Tibial nerve (tissue), 4 donors: ENCODE measurements at regions not wholly inside any gene's neighbourhood (a gene's known extent, or its start where the extent isn't known, plus 50 kb on each side); places are given as distances from the start of the nearest gene placed in this dataset.
"Not testable (repeated sequence)": the region's sequence is repeated elsewhere in the genome, so short reads cannot be mapped to it uniquely, and the experiment has no call there.

Experiments
- DNase-seq, 2 donors: peaks; one replicate each; pipeline ENCODE4 v3.0.0-alpha.2; 2019; ENCODE audit warnings: low spot score in 2 of 2
- H3K27ac ChIP-seq, 4 donors: fragments of 200-600 bp; sonication (generic) in 3 of 4; one replicate each; pipeline ENCODE4 v1.5.1; 2017 to 2019; ENCODE audit warnings: mild to moderate bottlenecking in 1 of 4
- H3K27me3 ChIP-seq, 2 donors: fragments of 200-600 bp; sonication (generic) in 1 of 2; one replicate each; pipeline versions ENCODE4 v1.5.1 to v1.6.0; 2017 to 2019
- H3K36me3 ChIP-seq, 3 donors: fragments of 200-600 bp; sonication (generic); one replicate each; pipeline ENCODE4 v1.5.1; 2018 to 2019
- H3K4me1 ChIP-seq, 4 donors: fragments of 200-600 bp; sonication (generic) in 3 of 4; one replicate each; pipeline ENCODE4 v1.5.1; 2017 to 2019
- H3K4me3 ChIP-seq, 4 donors: fragments of 200-600 bp; sonication (generic) in 3 of 4; one replicate each; pipeline ENCODE4 v1.5.1; 2017 to 2019; ENCODE audit warnings: mild to moderate bottlenecking in 1 of 4, moderate library complexity in 1 of 4
- H3K9me3 ChIP-seq, 4 donors: fragments of 200-600 bp; sonication (generic) in 3 of 4; one replicate each; pipeline ENCODE4 v1.5.1; 2017 to 2019
- CTCF ChIP-seq, 5 experiments: fragments of 200-600 bp in 3 of 5; fragments of 450-650 bp in 2 of 5; sonication (generic) in 3 of 5; IDR thresholded peaks; one replicate each; pipeline ENCODE4 v1.5.1; 2016 to 2019; ENCODE audit warnings: antibody characterized with exemption in 5 of 5, mild to moderate bottlenecking in 3 of 5, moderate library complexity in 2 of 5
- EP300 ChIP-seq, 2 donors: sonication (generic); formaldehyde crosslinking; IDR thresholded peaks; one replicate each; pipeline ENCODE4 v1.6.1; 2017; ENCODE audit warnings: antibody characterized with exemption in 2 of 2, mild to moderate bottlenecking in 1 of 2
- POLR2A ChIP-seq, 2 donors: fragments of 450-650 bp; IDR thresholded peaks; one replicate each; pipeline ENCODE4 v1.6.1; 2017; ENCODE audit warnings: antibody characterized with exemption in 2 of 2, mild to moderate bottlenecking in 2 of 2, moderate library complexity in 2 of 2
- WGBS, 2 donors: methylation state at CpG; one replicate each; pipeline ENCODE4 v1.1.5; 2018; 5-methylcytosine and 5-hydroxymethylcytosine counted together

GRCh38 chr14:37746140-37746832 lies 150.9 kb downstream of the TTC6 start:
- no peak overlapping the region for H3K27ac ChIP-seq
- TF ChIP-seq EP300 (IDR thresholded peaks at IDR 0.05) (no peak), CTCF (IDR thresholded peaks at IDR 0.05) (no peak), POLR2A (IDR thresholded peaks at IDR 0.05) (no peak)
- H3K36me3 ChIP-seq, result no peaks in the 10 kb centered on the region
- no peaks in the 10 kb centered on the region for H3K9me3 ChIP-seq
- no peaks in the 10 kb centered on the region for H3K27me3 ChIP-seq
- WGBS, 2 donors, result 59 to 67% methylated on average over 1 of the region's 1 CpG
- no peaks in the 10 kb centered on the region for H3K4me1 ChIP-seq
- DNase-seq, result no peak
- H3K4me3 ChIP-seq, result no peak overlapping the region

GRCh38 chr14:37753459-37753858 lies 158.0 kb downstream of the TTC6 start:
- Histone ChIP-seq H3K4me3 (no peak overlapping the region), H3K27ac (no peak overlapping the region), H3K36me3 (no peaks in the 10 kb centered on the region), H3K9me3 (peaks cover 0 to 8% (median 0%) of the 10 kb centered on the region in 4 donors), H3K27me3 (no peaks in the 10 kb centered on the region), H3K4me1 (no peaks in the 10 kb centered on the region)
- no peak for DNase-seq
- 84 to 86% methylated on average over 5 of the region's 5 CpGs for WGBS, 2 donors
- TF ChIP-seq EP300 (IDR thresholded peaks at IDR 0.05), result no peak
- no peak for TF ChIP-seq CTCF (IDR thresholded peaks at IDR 0.05)
- TF ChIP-seq POLR2A (IDR thresholded peaks at IDR 0.05), result no peak

- H3K4me3 ChIP-seq, H3K27me3 ChIP-seq, H3K36me3 ChIP-seq, H3K4me1 ChIP-seq, H3K27ac ChIP-seq, DNase-seq: not testable (repeated sequence)
- peaks cover 0 to 17% (median 0%) of the 10 kb centered on the region in 4 donors for H3K9me3 ChIP-seq
- WGBS, 2 donors, result 38 to 64% methylated on average over 1 to 2 of the region's 2 CpGs
These were observed 164.8 kb downstream of the TTC6 start for GRCh38 chr14:37760275-37760674.

- Histone ChIP-seq H3K27ac (no peak overlapping the region), H3K4me3 (no peak overlapping the region), H3K27me3 (no peaks in the 10 kb centered on the region), H3K36me3 (no peaks in the 10 kb centered on the region), H3K4me1 (no peaks in the 10 kb centered on the region), H3K9me3 (peaks cover 0 to 24% (median 0%) of the 10 kb centered on the region in 4 donors)
- DNase-seq, result no peak
- TF ChIP-seq CTCF (IDR thresholded peaks at IDR 0.05), result no peak
- TF ChIP-seq POLR2A (IDR thresholded peaks at IDR 0.05), result no peak
- TF ChIP-seq EP300 (IDR thresholded peaks at IDR 0.05), result no peak
- WGBS, 2 donors, result 90 to 94% methylated on average over 3 of the region's 3 CpGs
These were observed 167.8 kb downstream of the TTC6 start for GRCh38 chr14:37763266-37763665.

GRCh38 chr14:37772283-37772682 lies 176.9 kb downstream of the TTC6 start:
- not testable (repeated sequence) for H3K4me3 ChIP-seq, H3K9me3 ChIP-seq, H3K27me3 ChIP-seq, H3K27ac ChIP-seq, H3K4me1 ChIP-seq, DNase-seq, H3K36me3 ChIP-seq
- WGBS, 2 donors, result 88 to 90% methylated on average over 21 to 23 of the region's 23 CpGs

GRCh38 chr14:37776791-37777499 lies 181.5 kb downstream of the TTC6 start:
- TF ChIP-seq POLR2A (IDR thresholded peaks at IDR 0.05) (no peak), EP300 (IDR thresholded peaks at IDR 0.05) (no peak), CTCF (IDR thresholded peaks at IDR 0.05) (no peak)
- Histone ChIP-seq H3K9me3 (peaks cover 0 to 18% (median 0%) of the 10 kb centered on the region in 4 donors), H3K4me1 (no peaks in the 10 kb centered on the region), H3K27ac (no peak overlapping the region), H3K36me3 (no peaks in the 10 kb centered on the region), H3K27me3 (no peaks in the 10 kb centered on the region), H3K4me3 (no peak overlapping the region)
- no peak for DNase-seq
- WGBS, 2 donors, result 96 to 97% methylated on average over 4 of the region's 4 CpGs
